ENCODE measurements at regions not wholly inside any gene's neighbourhood (a gene's known extent, or its start where the extent isn't known, plus 50 kb on each side); places are given as distances from the start of the nearest gene placed in this dataset.

DNA sequence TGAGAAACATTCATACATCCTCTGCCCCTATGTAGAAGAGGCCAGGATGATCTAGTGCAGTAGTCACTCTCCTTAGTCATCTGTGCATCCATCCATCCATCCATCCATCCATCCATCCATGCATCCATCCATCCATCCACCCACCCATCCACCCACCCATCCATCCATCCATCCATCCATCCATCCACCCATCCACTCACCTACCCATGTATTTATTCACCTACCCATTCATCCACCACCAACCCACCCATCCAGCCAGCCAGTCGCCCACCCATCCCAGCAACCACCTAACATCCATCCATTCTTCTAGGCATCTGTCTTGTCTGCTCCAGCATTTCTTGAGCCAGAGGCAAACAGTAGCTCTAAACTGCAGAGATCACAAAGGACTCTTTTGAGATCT, 87.1 kb downstream of the MSX2 start:
- no peak overlapping the region for H2BK5ac ChIP-seq (ENCODE audit: low read depth, low read length, poor library complexity, severe bottlenecking)
- H2AK5ac ChIP-seq (ENCODE audit: low read depth, low read length), result no peak overlapping the region
- no peaks in the 10 kb centered on the region for H3K9me3 ChIP-seq (ENCODE audit: control insufficient read depth, insufficient read depth, low read length)
- CTCF ChIA-PET, result no interaction called here
- no peak for DNase-seq
- no peak overlapping the region for H3K9ac ChIP-seq (ENCODE audit: low read depth, low read length)
- H2BK120ac ChIP-seq (ENCODE audit: low read depth, low read length), result no peak overlapping the region
- H3K4me3 ChIP-seq (ENCODE audit: insufficient read depth, low read depth, low read length), result no peak overlapping the region
- H4K8ac ChIP-seq (ENCODE audit: low read depth in 2 of 2, low read length in 2 of 2), result no peak overlapping the region
- H2BK15ac ChIP-seq (ENCODE audit: low read depth, low read length), result no peak overlapping the region
- no peaks in the 10 kb centered on the region for H4K20me1 ChIP-seq (ENCODE audit: insufficient read depth, low read length)
- in situ Hi-C loops (cut with MboI; ENCODE audit: low sequenced_read_pairs), result no loop called here
- no TSS peak for BruUV-seq (replicated peaks)
- no peaks in the 10 kb centered on the region for H3K9me1 ChIP-seq (ENCODE audit: insufficient read depth, low read length)
- TF ChIP-seq RAD21 (IDR thresholded peaks at IDR 0.05; ENCODE audit: low read length), result no peak
- H3K4ac ChIP-seq (ENCODE audit: low read depth, low read length), result no peak overlapping the region
- no peaks in the 10 kb centered on the region for H3K79me1 ChIP-seq (ENCODE audit: low read depth in 1 of 2, low read length in 2 of 2)
- H4K91ac ChIP-seq (ENCODE audit: insufficient read depth, low read depth, low read length), result no peak overlapping the region
- no peak for ATAC-seq (ENCODE audit: low read depth)
- H2AFZ ChIP-seq (replicated peaks; ENCODE audit: low read length, poor library complexity), result no peak overlapping the region
- H3K27me3 ChIP-seq (ENCODE audit: control insufficient read depth, insufficient read depth, low read length), result no peaks in the 10 kb centered on the region
- H3K4me2 ChIP-seq (ENCODE audit: low read depth, low read length), result no peak overlapping the region
- no peak overlapping the region for H2BK20ac ChIP-seq (ENCODE audit: low read depth, low read length)
- H3K18ac ChIP-seq (ENCODE audit: low read depth, low read length), result no peak overlapping the region
- H3K56ac ChIP-seq (ENCODE audit: extremely low read depth, insufficient read depth, low read length), result no peak overlapping the region
- POLR2A ChIA-PET (ENCODE audit: unreplicated experiment), result no interaction called here
- no peaks in the 10 kb centered on the region for H3K4me1 ChIP-seq (ENCODE audit: control insufficient read depth, insufficient read depth, low read length)
- no peak overlapping the region for H4K5ac ChIP-seq (ENCODE audit: low read depth, low read length)
- H2AK9ac ChIP-seq (replicated peaks; ENCODE audit: low read depth, low read length, poor library complexity), result no peak overlapping the region
- dilution Hi-C loops (cut with HindIII; ENCODE audit: low sequenced_read_pairs, unreplicated experiment), result no loop called here
- no CpG with 5 or more reads among the region's 1 CpG for WGBS, 2 experiments (ENCODE audit: extremely low coverage in 2 of 2, insufficient read length in 1 of 2)
- H3K14ac ChIP-seq (replicated peaks; ENCODE audit: low read depth, low read length), result no peak overlapping the region
- intact Hi-C loops (cut with micrococcal nuclease), result no loop called here
- H3K23ac ChIP-seq (ENCODE audit: low read depth, low read length), result no peak overlapping the region
- H3K27ac ChIP-seq (ENCODE audit: insufficient read depth, low read length), result no peak overlapping the region
- no peaks in the 10 kb centered on the region for H3K36me3 ChIP-seq (ENCODE audit: control insufficient read depth, insufficient read depth, low read length)
